GM18909 (cell line): ENCODE measurements at regions not wholly inside any gene's neighbourhood (a gene's known extent, or its start where the extent isn't known, plus 50 kb on each side); places are given as distances from the start of the nearest gene placed in this dataset.

Experiments used
- ATAC-seq: cut with Tn5 transposase; IDR thresholded peaks from one replicate; pipeline ENCODE4 v1.9.1; 2021; ENCODE audit warnings: mild to moderate bottlenecking; ENCODE audit not compliant: unreplicated experiment, poor library complexity

DNA sequence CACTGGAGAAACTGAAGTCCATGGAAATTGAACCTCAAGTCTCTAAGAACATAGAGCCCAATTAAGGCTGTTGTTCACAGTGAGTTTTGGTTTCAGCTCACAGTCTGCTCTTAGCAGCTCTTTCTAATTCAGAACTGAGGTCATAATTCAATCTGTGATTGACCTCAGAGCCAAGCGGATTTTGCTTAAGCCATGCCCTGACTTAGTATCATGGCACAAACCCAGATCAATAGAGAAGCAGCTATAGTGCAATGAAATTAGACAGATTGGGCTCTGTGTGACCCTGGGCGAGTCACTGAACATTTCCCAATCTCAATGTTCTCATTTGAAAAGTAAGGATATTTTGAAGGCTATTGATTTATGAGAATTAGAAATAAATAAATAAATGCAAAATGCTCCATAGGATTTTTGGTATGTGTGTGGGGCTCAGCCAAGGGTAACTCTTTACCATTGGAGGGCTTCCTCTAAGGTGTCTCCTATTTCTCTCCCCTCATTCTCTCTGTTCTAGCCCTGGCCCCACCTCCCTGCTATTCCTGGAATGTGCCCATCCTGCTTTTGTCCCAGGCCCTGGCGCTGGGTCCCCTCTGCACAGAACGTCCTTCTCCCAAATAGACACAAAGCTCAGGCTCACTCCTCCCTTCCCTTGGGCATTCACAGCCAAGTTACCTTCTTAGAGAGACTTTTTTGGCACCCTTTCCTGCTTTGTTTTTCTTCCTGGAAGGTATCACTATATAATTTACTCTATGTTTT, 239.6 kb downstream of the LPIN1 start:
- no peak for ATAC-seq

GRCh38 chr2:11987151-11987550, 240.7 kb downstream of the LPIN1 start:
- ATAC-seq: no peak

DNA sequence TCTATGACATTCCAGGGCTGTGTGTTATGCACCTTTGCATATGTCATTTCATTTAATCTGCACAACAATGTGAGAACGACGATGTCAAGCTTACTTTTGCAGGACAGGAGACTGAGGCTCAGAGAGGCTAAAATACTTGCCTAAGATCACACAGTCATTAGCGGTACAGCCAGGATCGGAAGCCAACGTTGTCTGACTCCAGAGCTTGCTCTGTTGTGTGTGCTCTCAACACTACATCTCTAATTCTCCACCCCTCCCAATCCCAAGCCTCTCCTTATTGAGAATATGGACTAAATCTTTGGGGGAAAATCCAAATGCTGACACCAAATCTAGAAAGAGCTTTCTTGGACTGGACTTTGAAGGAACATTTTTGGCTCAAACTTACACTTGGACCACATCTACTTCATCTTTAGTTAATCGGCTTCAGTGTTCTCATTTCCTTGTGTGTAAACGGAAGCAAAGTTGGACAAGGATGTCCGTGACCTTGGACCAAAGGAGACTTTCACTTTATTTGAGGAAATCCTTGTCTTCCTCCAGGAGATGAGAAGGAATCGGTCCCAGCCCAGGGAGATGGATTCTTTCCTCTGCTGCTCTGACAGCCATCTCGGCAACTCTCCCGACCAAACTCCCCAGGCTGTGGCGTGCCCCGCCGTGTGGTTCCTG, 242.4 kb downstream of the LPIN1 start:
- ATAC-seq: no peak

DNA sequence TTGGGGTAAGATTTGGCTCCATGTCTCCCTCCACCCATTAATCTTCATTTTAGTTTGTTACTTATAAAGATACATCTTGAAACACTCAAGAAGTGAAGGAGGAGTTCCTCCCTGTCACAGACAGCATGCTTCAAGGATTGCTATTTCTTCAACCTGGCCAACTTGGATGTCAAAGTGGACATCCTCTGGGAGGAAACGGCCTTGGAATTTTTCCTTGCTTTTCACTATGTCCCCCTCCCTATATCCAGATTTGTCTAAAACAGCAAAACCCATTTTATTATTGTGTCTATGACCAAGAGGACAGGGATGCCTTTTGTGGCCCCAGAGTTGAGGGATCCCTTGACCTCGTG, 242.9 kb downstream of the LPIN1 start:
- ATAC-seq: no peak

DNA sequence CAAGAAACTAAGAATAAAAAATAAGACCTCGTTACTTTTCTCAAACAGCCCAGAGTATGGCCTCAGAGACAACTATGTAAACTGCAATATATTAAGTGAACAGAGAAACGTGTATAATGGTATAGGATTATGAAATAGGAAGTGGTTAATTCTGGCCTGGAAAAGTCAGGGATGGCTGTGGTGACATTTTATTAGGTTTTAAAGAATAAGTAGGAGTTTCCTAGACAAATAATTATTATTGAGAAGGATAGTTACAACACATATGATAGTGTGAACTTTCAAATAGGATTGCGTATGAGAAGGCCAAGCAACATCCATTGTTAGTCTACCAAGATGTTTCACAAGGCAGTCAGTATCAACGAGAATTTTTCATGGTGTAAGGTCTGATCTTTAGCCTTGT, 244.1 kb downstream of the LPIN1 start:
- no peak for ATAC-seq

DNA sequence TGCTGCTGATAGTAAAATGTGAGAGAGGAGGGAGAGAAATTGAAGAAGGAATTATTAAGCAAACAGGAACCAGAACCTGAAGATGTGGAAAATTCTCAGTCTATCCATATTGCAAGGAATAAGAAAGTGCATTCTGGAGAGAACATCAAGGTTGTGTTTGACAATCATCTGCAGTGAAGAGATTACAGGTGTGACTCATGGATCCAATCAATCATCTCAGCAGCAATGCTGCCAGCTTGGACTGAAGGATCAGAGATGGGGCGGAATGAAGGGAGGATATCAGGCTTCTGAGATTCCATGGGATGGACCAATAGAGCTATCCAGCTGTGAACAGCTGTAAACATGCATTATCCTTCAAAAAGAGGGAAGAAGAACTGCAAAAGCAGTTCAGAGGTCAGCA, 247.3 kb downstream of the LPIN1 start:
- ATAC-seq: no peak

DNA sequence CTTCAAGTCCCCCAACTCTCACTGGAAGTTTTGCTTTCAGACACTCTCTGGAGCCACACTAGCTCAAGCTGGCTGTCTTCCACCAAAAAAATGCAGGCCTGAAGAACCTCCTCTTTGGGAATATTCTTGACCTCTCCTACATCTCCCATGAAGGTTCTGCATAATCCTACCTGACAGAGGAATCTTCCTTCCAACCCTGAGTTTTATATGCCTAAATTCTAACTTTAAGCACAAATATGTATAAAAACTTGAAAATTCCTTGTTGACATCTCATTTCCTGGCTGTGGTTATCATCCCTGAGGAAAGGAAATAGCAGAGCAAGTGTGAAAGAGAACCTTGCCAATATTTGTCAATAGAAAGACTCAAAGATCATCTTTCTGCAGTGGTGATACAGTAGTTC, 249.0 kb downstream of the LPIN1 start:
- ATAC-seq: no peak

DNA sequence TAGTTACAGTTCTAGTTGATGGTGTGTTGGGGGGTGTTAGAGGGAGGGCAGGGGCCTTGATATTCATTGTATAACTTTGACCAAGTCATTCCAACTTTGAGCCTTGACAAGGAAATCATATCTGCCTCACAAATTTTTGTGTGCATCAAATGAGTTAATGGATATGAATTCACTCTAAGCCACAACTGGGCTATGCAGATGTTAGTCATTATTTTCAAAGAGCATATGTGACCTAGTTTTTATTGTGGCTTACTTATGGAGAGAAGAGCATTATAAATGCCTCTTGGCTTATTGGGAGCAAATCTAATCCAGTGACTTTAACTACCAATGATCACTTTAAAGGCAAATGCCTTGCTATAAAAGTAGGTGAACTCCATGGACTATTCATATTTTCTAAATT, 250.2 kb downstream of the LPIN1 start:
- no peak for ATAC-seq

DNA sequence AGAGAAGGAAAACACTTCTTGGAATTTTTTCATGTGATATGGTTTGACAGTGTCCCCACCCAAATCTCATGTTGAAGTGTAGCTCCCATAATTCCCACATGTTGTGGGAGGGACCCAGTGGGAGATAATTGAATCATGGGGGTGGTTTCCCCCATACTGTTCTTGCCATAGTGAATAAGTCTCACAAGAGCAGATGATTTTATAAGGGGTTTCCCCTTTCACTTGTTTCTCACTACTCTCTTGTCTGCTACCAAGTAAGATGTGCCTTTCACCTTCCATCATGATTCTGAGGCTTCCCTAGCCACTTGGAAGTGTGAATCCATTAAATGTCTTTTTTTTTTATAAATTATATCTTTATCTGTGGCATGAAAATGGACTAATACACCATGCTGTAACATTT, 250.7 kb downstream of the LPIN1 start:
- ATAC-seq: no peak

DNA sequence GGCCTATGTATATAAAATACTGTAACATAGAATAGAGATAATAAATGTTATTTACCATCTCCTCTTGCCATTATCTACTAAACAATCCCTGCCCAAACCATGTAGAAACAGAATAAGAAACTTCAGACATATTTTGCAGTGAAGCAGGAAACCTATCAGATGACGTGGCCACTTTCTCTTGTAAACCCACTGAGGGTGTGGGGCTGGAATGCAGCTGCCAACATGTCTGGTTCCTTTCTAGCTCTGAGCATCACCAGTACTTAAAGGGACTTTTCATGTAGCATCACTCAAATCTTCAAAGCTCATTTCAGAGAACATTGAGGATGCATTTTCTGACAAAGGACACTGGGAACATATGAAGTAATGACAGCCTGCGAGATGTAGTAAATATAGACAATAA, 251.8 kb downstream of the LPIN1 start:
- ATAC-seq: peak; percentile 74

DNA sequence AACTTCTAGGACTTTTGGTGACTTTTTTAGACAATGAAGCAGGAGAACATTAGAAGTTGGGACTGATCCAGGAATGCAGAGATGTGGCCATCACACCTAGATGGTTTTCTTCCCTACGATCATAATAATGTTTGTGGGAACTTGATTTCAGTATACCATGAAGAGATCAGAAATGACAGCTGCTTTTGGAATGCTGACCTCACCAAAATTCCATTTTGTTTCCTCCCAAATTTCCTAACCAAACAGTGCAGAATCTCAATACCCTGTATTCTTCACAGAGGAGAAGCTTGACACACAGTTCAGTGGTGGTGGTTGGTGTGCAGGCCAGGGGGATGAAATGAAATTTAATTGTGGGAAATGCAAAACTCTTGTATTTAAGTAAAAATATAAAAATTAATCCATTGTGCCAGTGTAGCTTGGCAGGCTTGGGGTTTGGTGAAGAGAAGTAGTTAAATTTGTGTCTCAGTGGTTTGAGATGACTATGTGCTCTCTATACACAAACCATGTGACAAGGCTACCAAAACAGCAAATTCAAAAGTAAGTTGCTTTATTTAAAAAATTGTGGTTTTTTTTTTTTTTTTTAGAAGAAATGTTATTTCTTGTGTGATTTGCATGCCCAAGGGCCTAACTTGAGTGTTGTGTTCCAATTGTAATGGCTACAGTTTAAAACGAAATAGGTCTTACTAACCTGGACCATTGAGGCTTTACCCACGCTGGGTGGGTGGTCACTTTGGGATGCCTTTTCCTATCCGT, 252.4 kb downstream of the LPIN1 start:
- ATAC-seq: peak; percentile 72

- ATAC-seq: no peak
These were observed 255.2 kb downstream of the LPIN1 start for GRCh38 chr2:12001621-12002020.

DNA sequence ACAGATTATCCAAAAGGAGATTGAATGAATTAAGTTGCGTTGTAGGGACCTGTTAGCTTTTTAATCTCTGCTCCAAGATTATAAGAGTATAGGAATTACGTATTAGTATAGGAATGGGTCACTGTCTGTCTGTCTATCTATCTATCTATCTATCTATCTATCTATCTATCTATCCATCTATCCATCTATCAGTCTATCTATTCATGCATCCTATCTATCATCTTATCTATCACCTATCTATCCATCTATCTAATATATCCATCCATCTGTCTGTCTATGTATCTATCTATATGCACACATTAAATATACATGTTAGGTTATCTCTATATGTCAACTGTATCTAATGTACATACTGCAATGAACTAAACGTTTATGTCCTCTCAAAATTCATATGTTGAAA, 255.8 kb downstream of the LPIN1 start:
- ATAC-seq: no peak

GRCh38 chr2:12004713-12005112, 258.3 kb downstream of the LPIN1 start:
- ATAC-seq: no peak

DNA sequence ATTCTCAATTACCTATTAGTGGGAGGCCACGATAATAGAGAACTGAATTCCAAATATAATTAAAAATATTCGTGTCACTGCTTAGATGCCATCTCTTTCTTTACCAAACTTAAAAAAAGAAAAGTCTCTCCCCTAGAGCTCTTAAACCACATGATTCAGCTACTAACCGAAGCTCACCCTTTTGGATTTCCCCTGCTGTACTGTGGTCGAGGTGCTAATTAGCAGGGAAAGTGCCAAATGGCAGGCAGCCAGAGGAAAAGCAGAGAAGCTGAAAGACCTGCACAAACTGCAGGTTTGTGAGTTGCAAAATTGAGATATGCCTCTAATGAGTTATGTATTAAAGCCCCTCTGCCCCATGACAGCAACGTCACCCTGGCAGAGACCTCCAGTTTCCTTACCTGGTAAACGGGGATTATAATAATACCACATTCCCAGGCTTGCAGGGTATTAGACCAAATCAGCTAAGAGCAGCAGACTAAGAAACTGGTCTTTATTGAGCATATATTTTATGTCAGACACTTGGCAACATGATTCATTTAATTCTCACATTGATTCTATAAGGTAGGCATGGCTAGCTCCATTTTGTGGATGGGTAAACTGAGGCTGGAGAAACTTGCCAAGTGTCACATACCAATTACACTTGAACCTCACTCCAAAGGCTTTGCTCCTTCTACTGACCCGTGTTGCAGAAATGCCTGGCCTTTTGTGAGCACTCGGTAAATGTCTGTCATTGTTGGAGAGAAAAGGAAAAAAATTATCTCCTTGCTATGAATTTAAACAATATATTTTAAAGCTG, 259.7 kb downstream of the LPIN1 start:
- ATAC-seq: peak; percentile 76

DNA sequence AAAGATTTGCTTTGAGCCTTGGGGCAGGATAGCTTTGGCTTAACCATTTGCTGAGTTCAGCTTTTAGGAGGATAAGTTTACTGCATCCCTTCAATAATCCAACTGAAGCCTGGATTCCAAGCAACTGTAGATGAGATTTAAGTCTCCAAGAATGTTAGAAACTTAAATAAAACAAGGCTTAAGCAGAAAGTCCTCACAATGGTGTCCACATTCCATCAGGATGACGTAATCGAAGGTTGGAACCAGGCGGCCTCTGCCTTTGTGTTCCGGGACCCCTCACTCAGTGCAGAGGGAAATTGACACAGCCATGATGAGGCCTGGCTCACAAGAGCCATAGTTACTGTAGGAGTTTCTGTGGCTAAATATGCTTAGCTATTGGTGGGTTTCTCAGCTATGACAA, 260.4 kb downstream of the LPIN1 start:
- no peak for ATAC-seq

GRCh38 chr2:12007282-12007681, 260.9 kb downstream of the LPIN1 start:
- ATAC-seq: no peak

- ATAC-seq: peak; percentile 80
These were observed 262.1 kb downstream of the LPIN1 start for GRCh38 chr2:12008425-12009061.

- no peak for ATAC-seq
These were observed 263.0 kb downstream of the LPIN1 start for GRCh38 chr2:12009323-12009905.

- no peak for ATAC-seq
These were observed 263.6 kb downstream of the LPIN1 start for GRCh38 chr2:12010059-12010458.
